OCI-LY7 (cell line): ENCODE measurements at regions not wholly inside any gene's neighbourhood (a gene's known extent, or its start where the extent isn't known, plus 50 kb on each side); places are given as distances from the start of the nearest gene placed in this dataset.

Experiments used
- BruUV-seq: library from RNA; stranded (reverse); fragments of 400-500 nt; replicated peaks from 2 replicates; lab custom pipeline; 2021; lab: Mats Ljungman, UMichigan
- CTCF ChIA-PET: fragments of 300-600 bp; sonication (Branson Sonifier 250); formaldehyde crosslinking; loops from one replicate; lab custom pipeline; 2022; ENCODE audit warnings: antibody characterized with exemption; ENCODE audit not compliant: unreplicated experiment; lab: Charles Lee
- POLR2A ChIA-PET: fragments of 300-600 bp; sonication (Branson Sonifier 250); formaldehyde crosslinking; loops from one replicate; lab custom pipeline; 2022; ENCODE audit warnings: antibody characterized with exemption; lab: Charles Lee
- DNase-seq: peaks from one replicate; pipeline ENCODE4 v3.0.0-alpha.2; 2015; ENCODE audit warnings: low spot score
- H2AFZ ChIP-seq: fragments of 200-600 bp; sonication (generic), shearing (Covaris generic); 2 replicates; pipeline ENCODE4 v1.6.1; 2014; ENCODE audit warnings: mild to moderate bottlenecking, antibody characterized with exemption, low read length, moderate library complexity
- H3K27ac ChIP-seq: fragments of 200-600 bp; sonication (generic); 2 replicates; pipeline ENCODE4 v1.5.1; 2014; ENCODE audit warnings: mixed run types, low read depth, mild to moderate bottlenecking, moderate library complexity, low read length, inconsistent platforms; ENCODE audit not compliant: poor library complexity, severe bottlenecking
- H3K36me3 ChIP-seq: fragments of 200-600 bp; sonication (generic); 2 replicates; pipeline ENCODE4 v1.6.1; 2014; ENCODE audit warnings: mild to moderate bottlenecking, antibody characterized with exemption, low read length, moderate library complexity, mixed read lengths; ENCODE audit not compliant: insufficient read depth
- H3K4me1 ChIP-seq: fragments of 200-600 bp; sonication (generic); 2 replicates; pipeline ENCODE4 v1.5.1; 2014; ENCODE audit warnings: mild to moderate bottlenecking, low read length; ENCODE audit not compliant: insufficient read depth, poor library complexity, severe bottlenecking
- H3K4me2 ChIP-seq: fragments of 200-600 bp; sonication (generic); 2 replicates; pipeline ENCODE4 v1.6.1; 2014; ENCODE audit warnings: mild to moderate bottlenecking, low read length
- H3K4me3 ChIP-seq: fragments of 200-600 bp; sonication (generic); 2 replicates; pipeline ENCODE4 v1.5.1; 2014; ENCODE audit warnings: mild to moderate bottlenecking, low read depth, low read length; ENCODE audit not compliant: poor library complexity, severe bottlenecking
- H3K79me2 ChIP-seq: fragments of 200-600 bp; sonication (generic); 2 replicates; pipeline ENCODE4 v1.6.1; 2016; ENCODE audit warnings: low read depth, mild to moderate bottlenecking, low read length, moderate library complexity, mixed read lengths; ENCODE audit not compliant: insufficient read depth
- H3K9me2 ChIP-seq: fragments of 200-600 bp; sonication (generic); 2 replicates; pipeline ENCODE4 v1.6.1; 2016; ENCODE audit warnings: mild to moderate bottlenecking, low read length, mixed read lengths; ENCODE audit not compliant: insufficient read depth
- H3K9me3 ChIP-seq: fragments of 200-600 bp; sonication (generic); 2 replicates; pipeline ENCODE4 v1.6.1; 2014; ENCODE audit warnings: mild to moderate bottlenecking, mixed run types, low read length, mixed read lengths
- H4K20me1 ChIP-seq: fragments of 200-600 bp; sonication (generic); 2 replicates; pipeline ENCODE4 v1.6.1; 2014; ENCODE audit warnings: mild to moderate bottlenecking, antibody characterized with exemption, low read length, moderate library complexity, mixed read lengths; ENCODE audit not compliant: insufficient read depth
- CTCF ChIP-seq: fragments of 200-600 bp; sonication (generic); conservative IDR thresholded peaks from 2 replicates; pipeline ENCODE4 v1.5.1; 2014; ENCODE audit warnings: mild to moderate bottlenecking, antibody characterized with exemption, low read length, moderate library complexity, mixed read lengths
- EZH2phosphoT487 ChIP-seq: fragments of 200-600 bp; sonication (generic); IDR thresholded peaks from 2 replicates; pipeline ENCODE4 v1.6.1; 2018; ENCODE audit warnings: low read depth, borderline replicate concordance, mild to moderate bottlenecking, mixed run types, antibody characterized with exemption, low read length, moderate library complexity, mixed read lengths
- intact Hi-C: fragments of 100-400 bp; cut with micrococcal nuclease; formaldehyde crosslinking; loops from one replicate; pipeline ENCODE4 v1.10.0; 2022; ENCODE audit not compliant: unreplicated experiment

GRCh38 chr4:3715855-3716630 is 50.1 kb upstream of the ADRA2C start:
- Histone ChIP-seq H4K20me1 (no peaks in the 10 kb centered on the region), H2AFZ (no peak overlapping the region), H3K9me2 (no peaks in the 10 kb centered on the region), H3K4me3 (no peak overlapping the region), H3K36me3 (no peaks in the 10 kb centered on the region), H3K4me1 (no peaks in the 10 kb centered on the region), H3K79me2 (no peaks in the 10 kb centered on the region), H3K4me2 (no peak overlapping the region), H3K27ac (no peak overlapping the region), H3K9me3 (0 out of 2 replicates have a peak, but pooled peaks cover 6% of the 10 kb centered on the region)
- BruUV-seq = no TSS peak
- intact Hi-C loops = no loop called here
- ChIA-PET POLR2A (interaction anchor here (0.5 kb wide), 1 partner anchor 8 kb away, joined by 3 read pairs; no protein-coding TSS in a partner anchor), CTCF (no interaction called here)
- no peak for DNase-seq
- TF ChIP-seq CTCF (no peak), EZH2phosphoT487 (no peak)

- ChIA-PET CTCF (no interaction called here), POLR2A (interaction anchor here (0.5 kb wide), 1 partner anchor 9 kb away, joined by 3 read pairs; no protein-coding TSS in a partner anchor)
- no peak overlapping the region for H3K4me2 ChIP-seq
- H3K27ac ChIP-seq = no peak overlapping the region
- H3K4me3 ChIP-seq = no peak overlapping the region
- no peaks in the 10 kb centered on the region for H3K9me2 ChIP-seq
- 0 out of 2 replicates have a peak, but pooled peaks cover 6% of the 10 kb centered on the region for H3K9me3 ChIP-seq
- H4K20me1 ChIP-seq = no peaks in the 10 kb centered on the region
- no peaks in the 10 kb centered on the region for H3K4me1 ChIP-seq
- H2AFZ ChIP-seq = no peak overlapping the region
- no peak for DNase-seq
- H3K79me2 ChIP-seq = no peaks in the 10 kb centered on the region
- no TSS peak for BruUV-seq
- no peaks in the 10 kb centered on the region for H3K36me3 ChIP-seq
- intact Hi-C loops = no loop called here
- TF ChIP-seq CTCF = no peak
- TF ChIP-seq EZH2phosphoT487 = no peak
These were observed 50.9 kb upstream of the ADRA2C start for GRCh38 chr4:3715061-3715854.
